ENCODE measurements at regions not wholly inside any gene's neighbourhood (a gene's known extent, or its start where the extent isn't known, plus 50 kb on each side); places are given as distances from the start of the nearest gene placed in this dataset.

GRCh38 chr11:13896175-13896980 is 66.1 kb upstream of the SPON1 start:
- TF ChIP-seq REST (IDR thresholded peaks at IDR 0.05; ENCODE audit: low read depth) = no peak
- TF ChIP-seq RAD21 (IDR thresholded peaks at IDR 0.05; ENCODE audit: low read depth) = no peak
- TF ChIP-seq EP300 (IDR thresholded peaks at IDR 0.05; ENCODE audit: borderline replicate concordance) = no peak
- no peak for TF ChIP-seq YY1 (IDR thresholded peaks at IDR 0.05; ENCODE audit: low read depth)
- no peak for TF ChIP-seq TAF1 (IDR thresholded peaks at IDR 0.05; ENCODE audit: low read depth)
- TF ChIP-seq TEAD4 (IDR thresholded peaks at IDR 0.05) = no peak
- no peak for TF ChIP-seq FOXM1 (IDR thresholded peaks at IDR 0.05; ENCODE audit: borderline replicate concordance, low read depth)
